IPS-15b (cell line): ENCODE measurements at regions not wholly inside any gene's neighbourhood (a gene's known extent, or its start where the extent isn't known, plus 50 kb on each side); places are given as distances from the start of the nearest gene placed in this dataset.

Experiments used
- H3K27me3 ChIP-seq: one replicate; pipeline ENCODE4 v1.6.1; 2013; ENCODE audit warnings: low read length; ENCODE audit not compliant: control insufficient read depth, insufficient read depth
- H3K36me3 ChIP-seq: one replicate; pipeline ENCODE4 v1.6.1; 2013; ENCODE audit warnings: low read length; ENCODE audit not compliant: control insufficient read depth, insufficient read depth
- H3K4me1 ChIP-seq: one replicate; pipeline ENCODE4 v1.6.1; 2013; ENCODE audit warnings: mild to moderate bottlenecking, low read length; ENCODE audit not compliant: control insufficient read depth, insufficient read depth
- H3K4me3 ChIP-seq: one replicate; pipeline ENCODE4 v1.5.1; 2013; ENCODE audit warnings: low read depth, low read length
- H3K9ac ChIP-seq: one replicate; pipeline ENCODE4 v1.6.1; 2013; ENCODE audit warnings: low read depth, mild to moderate bottlenecking, low read length
- H3K9me3 ChIP-seq: one replicate; pipeline ENCODE4 v1.6.1; 2013; ENCODE audit warnings: mild to moderate bottlenecking, low read length; ENCODE audit not compliant: control insufficient read depth, insufficient read depth

- Histone ChIP-seq H3K4me1 (no peaks in the 10 kb centered on the region), H3K4me3 (no peak overlapping the region), H3K27me3 (no peaks in the 10 kb centered on the region), H3K9me3 (no peaks in the 10 kb centered on the region), H3K9ac (no peak overlapping the region), H3K36me3 (no peaks in the 10 kb centered on the region)
Observed at GRCh38 chr5:74152625-74153254, 487.8 kb downstream of the ENC1 start.

GRCh38 chr5:74152136-74152535 lies 488.4 kb downstream of the ENC1 start:
- Histone ChIP-seq H3K27me3 (no peaks in the 10 kb centered on the region), H3K36me3 (no peaks in the 10 kb centered on the region), H3K4me1 (no peaks in the 10 kb centered on the region), H3K4me3 (no peak overlapping the region), H3K9me3 (no peaks in the 10 kb centered on the region), H3K9ac (no peak overlapping the region)

GRCh38 chr5:74149395-74149794 lies 491.1 kb downstream of the ENC1 start:
- Histone ChIP-seq H3K36me3 (no peaks in the 10 kb centered on the region), H3K4me3 (no peak overlapping the region), H3K9me3 (no peaks in the 10 kb centered on the region), H3K4me1 (no peaks in the 10 kb centered on the region), H3K9ac (no peak overlapping the region), H3K27me3 (no peaks in the 10 kb centered on the region)

- Histone ChIP-seq H3K9me3 (no peaks in the 10 kb centered on the region), H3K36me3 (no peaks in the 10 kb centered on the region), H3K4me1 (no peaks in the 10 kb centered on the region), H3K27me3 (no peaks in the 10 kb centered on the region), H3K9ac (no peak overlapping the region), H3K4me3 (no peak overlapping the region)
Observed at GRCh38 chr5:74148321-74148720, 492.2 kb downstream of the ENC1 start.

GRCh38 chr5:74146796-74147195 lies 493.7 kb downstream of the ENC1 start:
- Histone ChIP-seq H3K36me3 (no peaks in the 10 kb centered on the region), H3K27me3 (no peaks in the 10 kb centered on the region), H3K4me1 (no peaks in the 10 kb centered on the region), H3K9me3 (no peaks in the 10 kb centered on the region), H3K9ac (no peak overlapping the region), H3K4me3 (no peak overlapping the region)

- no peaks in the 10 kb centered on the region for H3K9me3 ChIP-seq
- no peaks in the 10 kb centered on the region for H3K27me3 ChIP-seq
- no peaks in the 10 kb centered on the region for H3K4me1 ChIP-seq
- H3K4me3 ChIP-seq = no peak overlapping the region
- no peaks in the 10 kb centered on the region for H3K36me3 ChIP-seq
- no peak overlapping the region for H3K9ac ChIP-seq
Observed at GRCh38 chr5:74145951-74146350, 494.6 kb downstream of the ENC1 start.

GRCh38 chr5:74143721-74144330 lies 496.7 kb downstream of the ENC1 start:
- no peak overlapping the region for H3K9ac ChIP-seq
- H3K4me1 ChIP-seq = no peaks in the 10 kb centered on the region
- H3K9me3 ChIP-seq = no peaks in the 10 kb centered on the region
- H3K36me3 ChIP-seq = no peaks in the 10 kb centered on the region
- H3K27me3 ChIP-seq = no peaks in the 10 kb centered on the region
- H3K4me3 ChIP-seq = no peak overlapping the region

- Histone ChIP-seq H3K9ac (no peak overlapping the region), H3K27me3 (no peaks in the 10 kb centered on the region), H3K4me1 (no peaks in the 10 kb centered on the region), H3K9me3 (no peaks in the 10 kb centered on the region), H3K4me3 (no peak overlapping the region), H3K36me3 (no peaks in the 10 kb centered on the region)
Observed at GRCh38 chr5:74143151-74143550, 497.4 kb downstream of the ENC1 start.

GRCh38 chr5:74141053-74141452 lies 499.5 kb downstream of the ENC1 start:
- no peaks in the 10 kb centered on the region for H3K9me3 ChIP-seq
- H3K36me3 ChIP-seq = no peaks in the 10 kb centered on the region
- no peaks in the 10 kb centered on the region for H3K27me3 ChIP-seq
- H3K4me3 ChIP-seq = no peak overlapping the region
- no peak overlapping the region for H3K9ac ChIP-seq
- no peaks in the 10 kb centered on the region for H3K4me1 ChIP-seq

- H3K27me3 ChIP-seq = no peaks in the 10 kb centered on the region
- H3K9ac ChIP-seq = no peak overlapping the region
- no peak overlapping the region for H3K4me3 ChIP-seq
- H3K36me3 ChIP-seq = no peaks in the 10 kb centered on the region
- no peaks in the 10 kb centered on the region for H3K9me3 ChIP-seq
- H3K4me1 ChIP-seq = no peaks in the 10 kb centered on the region
Observed at GRCh38 chr5:74140409-74140808, 500.1 kb downstream of the ENC1 start.

- H3K4me1 ChIP-seq = no peaks in the 10 kb centered on the region
- no peak overlapping the region for H3K4me3 ChIP-seq
- H3K36me3 ChIP-seq = no peaks in the 10 kb centered on the region
- no peak overlapping the region for H3K9ac ChIP-seq
- no peaks in the 10 kb centered on the region for H3K27me3 ChIP-seq
- H3K9me3 ChIP-seq = no peaks in the 10 kb centered on the region
Observed at GRCh38 chr5:74139589-74139988, 500.9 kb downstream of the ENC1 start.

- H3K4me3 ChIP-seq = no peak overlapping the region
- H3K36me3 ChIP-seq = no peaks in the 10 kb centered on the region
- H3K9ac ChIP-seq = no peak overlapping the region
- no peaks in the 10 kb centered on the region for H3K9me3 ChIP-seq
- no peaks in the 10 kb centered on the region for H3K4me1 ChIP-seq
- H3K27me3 ChIP-seq = no peaks in the 10 kb centered on the region
Observed at GRCh38 chr5:74138721-74139120, 501.8 kb downstream of the ENC1 start.
